ENCODE measurements at regions not wholly inside any gene's neighbourhood (a gene's known extent, or its start where the extent isn't known, plus 50 kb on each side); places are given as distances from the start of the nearest gene placed in this dataset.
"Not testable (repeated sequence)": the region's sequence is repeated elsewhere in the genome, so short reads cannot be mapped to it uniquely, and the experiment has no call there.

DNA sequence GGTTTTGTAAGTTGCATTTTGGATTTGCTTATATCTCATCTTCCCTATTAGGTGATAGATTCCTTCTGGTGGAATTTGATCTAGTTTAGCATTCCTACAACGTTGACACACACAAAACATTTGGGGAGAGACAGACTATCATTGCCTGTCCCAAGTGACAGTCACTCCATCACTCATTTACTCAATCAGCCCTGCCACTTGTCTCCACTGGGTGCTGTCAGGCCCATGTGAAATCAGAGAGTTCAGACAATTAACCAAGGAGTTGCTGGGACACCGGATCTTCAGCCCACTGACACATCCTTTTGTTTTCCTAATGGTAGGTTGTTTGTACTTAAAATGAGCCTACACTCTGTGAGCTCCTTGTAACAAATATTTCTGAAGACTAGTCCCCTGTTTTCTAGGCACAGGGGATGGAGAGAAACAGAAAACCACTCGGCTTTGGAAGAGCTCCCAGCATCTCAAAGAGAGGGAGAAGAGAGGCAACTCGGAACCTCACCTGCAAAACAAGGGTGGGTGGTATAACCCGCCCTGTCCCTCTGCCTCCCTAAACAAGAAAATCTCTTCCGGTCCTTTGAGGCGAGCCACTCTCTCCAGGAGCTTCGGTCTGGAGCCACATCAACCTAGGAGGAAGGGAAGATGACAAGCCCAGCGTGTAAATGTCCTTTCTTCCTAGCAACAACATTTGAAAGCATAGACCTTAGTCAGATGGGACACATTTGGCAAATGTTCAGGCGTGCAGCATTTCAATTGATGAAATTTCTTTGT is 440.9 kb upstream of the KLF12 start:
- no peak for DNase-seq (ENCODE audit: low spot score)

DNA sequence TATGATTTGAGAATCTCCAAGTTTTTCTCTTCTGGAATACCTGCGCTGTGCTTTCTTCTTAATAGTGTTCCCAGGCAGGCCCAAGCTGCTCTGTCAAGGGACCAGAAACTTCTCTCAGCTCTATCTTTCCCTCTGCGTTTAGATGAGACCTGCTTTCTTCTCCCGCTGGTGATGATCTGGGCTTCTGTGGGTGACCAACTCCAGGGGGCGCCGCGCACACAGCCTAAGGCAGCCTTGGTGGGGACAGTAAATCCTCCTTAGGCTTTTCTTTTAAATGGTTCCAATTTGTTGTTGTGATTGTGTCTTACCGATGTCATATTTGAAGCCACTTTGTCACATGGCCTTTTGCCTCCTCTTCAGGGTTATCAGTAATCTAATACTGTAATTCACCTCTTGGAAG is 439.4 kb upstream of the KLF12 start:
- DNase-seq (ENCODE audit: low spot score): no peak

- no peak for DNase-seq (ENCODE audit: low spot score)
Observed at GRCh38 chr13:74571811-74572210, 437.6 kb upstream of the KLF12 start.

GRCh38 chr13:74570834-74571233 is 436.6 kb upstream of the KLF12 start:
- no peak for DNase-seq (ENCODE audit: low spot score)

DNA sequence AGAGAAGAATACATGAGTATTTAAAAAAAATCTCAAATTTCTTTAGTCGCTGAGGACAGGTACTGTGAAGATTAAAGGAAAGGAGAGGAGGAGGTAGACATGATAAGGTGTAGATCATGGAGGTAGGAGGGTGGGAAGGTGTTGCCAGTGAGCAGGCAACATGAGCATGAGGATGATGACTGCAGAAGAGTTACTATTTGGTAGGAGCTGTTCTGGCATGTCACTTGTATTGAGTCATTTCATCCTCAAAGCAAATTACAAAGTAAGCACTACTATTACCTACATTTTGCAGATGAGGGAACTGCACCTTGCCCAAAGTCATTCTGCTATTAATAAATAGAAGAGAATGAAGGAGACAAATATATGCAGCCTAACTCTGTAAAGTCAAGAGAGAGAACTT is 435.8 kb upstream of the KLF12 start:
- no peak for DNase-seq (ENCODE audit: low spot score)

DNA sequence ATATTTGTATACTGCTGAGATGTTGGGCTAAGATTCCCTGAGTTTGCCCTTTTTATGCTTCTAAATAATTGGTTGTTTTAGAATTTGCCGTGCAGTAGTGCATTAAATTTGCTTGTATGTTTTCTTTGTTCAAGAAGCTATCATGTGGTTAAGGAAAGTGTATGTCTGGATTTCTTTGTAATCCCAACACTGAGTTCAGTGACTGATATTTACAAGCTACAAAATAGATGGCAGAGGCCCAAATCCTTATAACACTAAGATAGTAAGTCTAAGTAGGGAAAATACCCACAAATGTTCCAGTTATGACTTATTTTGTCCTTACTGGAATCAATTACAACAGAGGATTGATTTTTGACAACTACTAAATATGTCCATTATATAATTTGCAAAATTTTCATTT is 435.0 kb upstream of the KLF12 start:
- peak; percentile 38 for DNase-seq (ENCODE audit: low spot score)

- DNase-seq (ENCODE audit: low spot score): no peak
Observed at GRCh38 chr13:74567485-74567884, 433.3 kb upstream of the KLF12 start.

DNA sequence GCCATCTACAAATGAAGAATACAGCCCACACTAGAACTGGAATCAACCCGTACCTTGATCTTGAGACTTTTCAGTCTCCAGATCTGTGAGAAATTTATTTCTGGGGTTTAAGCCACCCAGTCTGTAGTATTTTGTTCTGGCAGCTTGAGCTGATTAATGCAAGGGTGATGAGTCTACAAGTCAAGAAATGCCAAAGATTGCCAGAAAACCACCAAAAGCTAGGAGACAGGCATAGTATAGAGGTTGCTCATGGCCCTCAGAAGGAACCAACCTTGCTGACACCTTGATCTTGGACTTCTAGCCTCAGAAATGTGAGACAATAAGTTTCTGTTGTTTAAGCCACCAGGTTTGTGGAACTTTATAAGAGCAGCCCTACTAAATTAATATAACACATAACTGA is 428.2 kb upstream of the KLF12 start:
- no peak for DNase-seq (ENCODE audit: low spot score)

DNA sequence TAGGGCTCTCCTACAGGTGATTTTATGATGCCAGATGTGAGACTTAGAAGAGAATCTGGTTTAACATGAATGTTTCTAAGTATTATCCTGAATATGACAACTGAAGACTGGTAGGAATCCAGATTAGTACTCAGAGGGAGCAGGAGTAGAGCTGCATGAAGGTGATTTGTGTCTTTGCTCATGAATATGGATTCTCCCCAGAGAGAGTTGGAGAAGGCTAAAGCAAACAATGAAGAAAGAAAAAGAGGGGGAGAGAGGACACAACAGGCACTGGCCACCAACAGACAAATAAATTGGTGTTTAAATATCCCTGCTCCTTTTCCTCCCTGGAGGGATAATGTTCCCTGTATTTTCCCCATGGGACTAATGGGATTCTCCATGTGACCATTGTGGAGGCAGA is 427.0 kb upstream of the KLF12 start:
- DNase-seq (ENCODE audit: low spot score): no peak

- no peak for DNase-seq (ENCODE audit: low spot score)
Observed at GRCh38 chr13:74560325-74560724, 426.1 kb upstream of the KLF12 start.

DNA sequence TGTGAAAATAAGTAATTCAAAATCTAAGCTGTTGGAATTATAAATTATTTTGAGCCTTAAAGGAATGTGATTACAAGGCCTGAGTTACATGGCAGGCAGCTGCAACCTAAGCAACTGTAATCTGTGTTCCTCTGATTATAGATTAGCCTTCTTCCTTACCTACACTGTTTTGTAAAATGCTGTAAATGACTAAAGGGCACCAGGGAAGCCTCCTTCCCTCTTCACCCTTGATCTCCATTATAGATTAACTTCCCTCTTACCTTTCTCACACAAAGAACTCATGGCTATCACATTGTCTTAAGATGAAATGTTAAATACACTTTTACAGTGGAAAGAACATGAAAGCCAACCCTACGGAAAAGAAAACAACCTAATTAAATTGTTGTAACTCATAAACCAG is 423.7 kb upstream of the KLF12 start:
- no peak for DNase-seq (ENCODE audit: low spot score)

GRCh38 chr13:74555651-74556420 is 421.6 kb upstream of the KLF12 start:
- DNase-seq (ENCODE audit: low spot score): no peak

GRCh38 chr13:74555276-74555625 is 421.0 kb upstream of the KLF12 start:
- no peak for DNase-seq (ENCODE audit: low spot score)

GRCh38 chr13:74554569-74555275 is 420.5 kb upstream of the KLF12 start:
- DNase-seq (ENCODE audit: low spot score): peak; percentile 24

- DNase-seq (ENCODE audit: low spot score): no peak
Observed at GRCh38 chr13:74550039-74550438, 415.8 kb upstream of the KLF12 start.

DNA sequence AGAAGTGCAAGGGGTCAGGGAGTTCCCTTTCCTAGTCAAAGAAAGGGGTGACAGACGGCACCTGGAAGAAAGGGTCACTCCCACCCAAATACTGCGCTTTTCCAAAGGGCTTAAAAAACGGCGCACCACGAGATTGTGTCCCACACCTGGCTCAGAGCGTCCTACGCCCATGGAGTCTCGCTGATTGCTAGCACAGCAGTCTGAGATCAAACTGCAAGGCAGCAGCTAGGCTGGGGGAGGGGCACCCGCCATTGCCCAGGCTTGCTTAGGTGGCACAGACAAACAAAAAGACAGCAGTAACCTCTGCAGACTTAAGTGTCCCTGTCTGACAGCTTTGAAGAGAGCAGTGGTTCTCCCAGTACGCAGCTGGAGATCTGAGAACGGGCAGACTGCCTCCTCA is 402.4 kb upstream of the KLF12 start:
- not testable (repeated sequence) for DNase-seq (ENCODE audit: low spot score)

DNA sequence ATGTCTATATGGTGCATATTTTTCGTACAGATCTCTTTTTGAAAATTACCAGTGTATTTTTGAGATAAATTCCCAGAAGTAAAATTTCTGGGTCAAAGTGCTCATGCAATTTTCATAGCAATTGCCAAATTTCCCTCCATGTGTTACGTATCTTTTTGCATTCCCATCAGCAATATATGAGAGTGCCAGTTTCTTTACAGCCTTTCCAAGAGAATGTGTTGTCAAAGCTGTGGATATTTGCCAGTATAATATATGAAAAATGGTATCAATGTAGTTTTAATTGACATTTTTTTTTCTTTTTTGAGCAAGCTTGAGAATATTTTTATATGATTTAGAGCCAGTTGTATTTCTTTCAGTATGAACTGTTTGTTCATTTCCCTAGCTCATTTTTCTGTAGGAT is 399.0 kb upstream of the KLF12 start:
- no peak for DNase-seq (ENCODE audit: low spot score)

DNA sequence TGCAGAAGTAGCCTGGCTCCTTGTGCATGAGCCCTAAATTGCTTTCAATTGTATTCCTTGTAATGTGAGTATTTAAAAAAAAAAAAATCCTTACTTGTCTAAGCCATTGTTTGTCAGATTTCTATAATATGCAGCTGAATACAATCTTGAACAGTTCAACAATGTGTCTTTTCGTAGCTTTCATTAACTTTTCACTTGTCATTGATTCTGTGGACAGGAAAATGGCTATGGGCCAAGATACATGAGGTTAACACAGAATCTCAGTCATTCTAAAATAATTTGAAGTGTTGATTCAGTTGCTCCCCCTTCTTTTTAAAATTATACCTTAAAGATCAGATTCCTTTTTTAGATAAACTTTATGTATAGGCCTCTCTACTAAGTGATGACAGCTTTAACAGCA is 395.8 kb upstream of the KLF12 start:
- no peak for DNase-seq (ENCODE audit: low spot score)

DNA sequence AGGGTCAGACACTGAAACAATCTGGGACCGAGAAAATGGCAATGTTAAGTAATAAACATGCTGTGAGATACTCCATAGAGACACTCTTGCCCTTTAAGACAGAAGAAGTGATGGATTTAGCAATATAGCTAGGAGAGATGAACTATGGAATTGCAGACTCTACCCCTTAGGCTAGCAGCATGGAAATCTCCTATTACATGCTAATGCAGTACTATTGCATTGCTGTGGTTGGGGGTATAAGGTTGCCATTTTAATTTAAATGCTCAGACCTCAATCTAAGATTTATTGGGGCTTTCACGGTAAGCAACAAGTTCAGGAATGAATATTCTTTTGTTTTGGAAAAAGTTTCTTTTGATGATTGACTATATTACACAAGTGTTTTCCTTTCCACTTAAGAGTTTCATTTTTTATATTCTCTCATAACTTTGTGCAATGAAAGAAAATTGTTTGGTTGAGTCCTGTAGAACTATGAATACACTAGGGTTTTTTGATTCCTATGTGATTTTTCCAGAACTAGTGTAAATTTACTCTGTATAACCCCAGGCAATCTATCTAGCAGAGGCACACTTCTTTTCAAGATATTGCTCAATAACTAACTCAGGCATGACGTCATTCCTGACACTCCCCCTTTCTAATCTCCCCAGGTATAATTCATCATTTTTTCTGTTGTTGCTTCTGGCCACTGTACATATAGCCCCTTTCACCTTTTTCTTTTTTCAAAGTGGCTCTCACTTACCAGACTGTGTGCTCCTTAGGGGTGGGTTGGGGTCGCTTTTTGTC is 394.7 kb upstream of the KLF12 start:
- no peak for DNase-seq (ENCODE audit: low spot score)

DNA sequence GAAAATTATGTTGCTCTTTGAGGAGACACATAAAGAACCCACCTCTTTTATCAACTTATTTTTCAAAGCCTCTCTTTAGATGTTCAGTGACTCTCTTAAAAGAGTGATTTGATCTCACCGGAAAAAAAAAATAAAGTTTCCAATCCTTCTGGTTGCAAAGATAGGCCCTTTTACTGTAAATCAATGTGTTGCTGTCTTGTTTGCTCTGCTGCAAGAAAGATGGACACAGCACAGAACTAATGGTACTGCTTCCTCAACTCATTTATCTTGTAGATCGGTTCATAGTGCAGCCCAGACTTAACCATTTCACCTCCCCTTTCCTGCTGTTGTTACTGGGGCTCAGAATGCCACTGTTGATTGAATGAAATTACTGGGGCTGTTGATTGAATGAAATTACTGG is 388.9 kb upstream of the KLF12 start:
- no peak for DNase-seq (ENCODE audit: low spot score)

GRCh38 chr13:74511523-74511922 is 377.3 kb upstream of the KLF12 start:
- no peak for DNase-seq (ENCODE audit: low spot score)

DNA sequence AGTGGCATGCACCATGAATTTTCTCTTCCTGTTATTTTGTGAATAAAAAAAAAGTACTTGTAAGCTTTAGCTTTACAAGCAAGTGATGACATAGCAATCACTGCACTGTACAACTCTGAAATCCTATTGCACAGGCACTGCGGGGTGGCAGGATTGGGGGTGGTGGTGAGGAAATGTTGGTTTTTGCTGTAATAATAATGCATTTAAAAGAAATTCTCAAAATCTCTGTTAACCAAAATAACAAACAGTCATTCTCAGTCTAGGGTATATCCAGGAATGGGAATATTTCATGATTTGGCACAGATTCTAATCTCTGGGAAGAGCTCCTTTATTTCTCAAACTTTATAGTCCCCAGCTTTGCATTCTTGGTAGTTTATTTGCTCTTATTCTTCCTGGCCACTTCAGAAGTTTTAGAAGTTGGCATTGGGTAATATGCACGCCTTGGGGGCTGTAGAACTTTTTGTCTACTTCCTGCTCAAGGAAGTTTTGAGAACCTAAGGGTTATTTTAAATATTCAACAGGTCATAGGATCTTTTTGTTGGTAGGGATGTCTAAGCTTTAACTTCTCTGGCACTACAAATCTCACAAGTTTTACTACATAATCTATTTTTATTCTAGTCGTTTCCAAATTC is 353.0 kb upstream of the KLF12 start:
- no peak for DNase-seq (ENCODE audit: low spot score)

All from COLO829 (cell line).